GM19455 (cell line): ENCODE measurements at regions not wholly inside any gene's neighbourhood (a gene's known extent, or its start where the extent isn't known, plus 50 kb on each side); places are given as distances from the start of the nearest gene placed in this dataset.
"Not testable (repeated sequence)": the region's sequence is repeated elsewhere in the genome, so short reads cannot be mapped to it uniquely, and the experiment has no call there.

ENCODE experiments used
- ATAC-seq: cut with Tn5 transposase; IDR thresholded peaks from one replicate; pipeline ENCODE4 v1.9.1; 2021; ENCODE audit not compliant: unreplicated experiment

DNA sequence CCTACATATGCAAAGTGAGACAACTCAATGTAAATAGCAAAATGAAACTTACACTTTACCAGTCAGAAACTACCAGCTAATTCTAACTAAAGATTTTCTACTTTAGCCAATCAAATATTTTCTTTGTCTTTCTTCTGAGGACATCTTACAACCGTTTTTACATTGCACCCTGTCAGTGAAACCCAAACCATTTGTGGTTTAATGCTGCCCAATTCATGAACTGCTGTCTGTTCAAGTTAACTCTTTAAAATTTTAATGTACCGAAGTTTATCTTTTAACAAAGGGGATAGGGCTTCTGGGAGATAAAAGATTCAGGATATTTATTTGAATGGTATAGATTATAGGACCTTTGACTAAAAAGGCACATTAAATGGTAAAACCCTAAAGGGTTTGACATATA is 121.3 kb upstream of the HDDC2 start:
- no peak for ATAC-seq

DNA sequence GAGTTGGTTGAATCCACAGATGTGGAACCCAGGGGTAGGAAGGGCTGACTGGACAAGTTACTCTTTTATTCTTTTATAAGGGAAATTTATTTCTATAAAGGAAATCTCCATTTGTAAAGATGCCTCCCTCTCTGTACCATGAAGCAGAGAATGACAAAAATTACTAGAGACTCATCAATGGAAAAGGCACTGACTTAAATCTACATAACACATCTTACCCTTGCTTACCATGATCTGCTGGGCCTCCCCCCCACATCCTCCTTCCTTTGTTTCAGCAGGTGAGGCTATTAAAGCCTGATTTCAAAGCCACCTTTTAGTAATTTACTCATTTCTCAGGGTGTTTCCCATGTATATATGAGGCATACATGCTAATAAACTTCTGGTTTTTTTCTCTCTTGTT is 130.2 kb upstream of the HDDC2 start:
- ATAC-seq, result no peak

DNA sequence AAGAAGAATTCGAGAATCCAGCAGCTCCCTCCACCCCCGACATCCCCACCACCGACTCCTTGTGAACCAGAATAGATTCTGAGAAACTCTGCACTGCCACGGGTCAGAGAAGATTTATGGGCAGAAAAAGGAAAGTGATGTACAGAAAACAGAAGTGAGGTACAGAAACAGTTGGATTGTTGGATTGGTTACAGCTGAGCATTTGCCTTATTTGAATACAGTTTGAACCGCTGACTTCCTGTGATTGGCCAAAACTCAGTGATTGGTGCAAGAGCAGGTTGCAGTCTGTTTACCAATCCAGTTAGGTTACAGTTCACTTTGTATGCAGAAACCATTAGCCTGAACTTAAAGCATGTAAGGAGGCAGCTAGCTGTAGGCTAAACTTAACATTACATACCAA is 131.2 kb upstream of the HDDC2 start:
- ATAC-seq, result no peak

DNA sequence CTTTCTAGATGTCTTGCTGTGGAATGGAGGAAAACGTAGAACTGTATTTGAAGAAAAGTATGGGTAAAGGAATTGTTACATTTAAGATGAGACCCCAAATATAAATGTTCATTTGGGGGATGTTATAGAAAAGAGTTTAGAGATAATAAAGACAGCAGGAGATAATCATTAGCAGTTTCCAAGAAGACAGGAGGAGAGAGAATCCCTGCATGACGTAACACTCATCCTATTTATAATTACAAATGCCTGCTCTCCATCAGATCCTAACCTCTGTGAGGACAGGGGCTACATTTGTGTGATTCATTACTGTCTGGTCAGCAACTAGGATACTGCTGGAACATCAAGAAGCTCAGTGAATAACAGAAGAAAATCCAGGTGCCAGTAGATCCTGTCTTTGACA is 133.0 kb upstream of the HDDC2 start:
- ATAC-seq, result no peak

DNA sequence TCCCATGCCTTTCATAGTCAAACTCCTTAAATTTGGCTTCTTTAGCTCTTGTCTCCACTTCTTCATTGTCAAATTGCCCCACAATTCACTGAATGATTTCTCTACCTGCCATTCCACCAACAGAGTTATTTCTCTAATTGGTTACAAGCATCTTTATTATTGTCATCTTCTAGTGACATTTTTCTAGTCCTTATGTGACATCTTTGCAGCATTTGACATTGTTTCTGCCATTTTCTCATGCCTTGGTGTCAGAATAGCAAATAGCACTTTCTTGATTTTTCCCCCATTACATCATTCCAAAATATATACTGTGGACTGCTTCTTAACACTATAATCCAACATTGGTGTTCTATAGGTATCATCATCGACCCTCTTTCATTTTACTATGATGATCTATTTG is 137.7 kb upstream of the HDDC2 start:
- ATAC-seq, result no peak

DNA sequence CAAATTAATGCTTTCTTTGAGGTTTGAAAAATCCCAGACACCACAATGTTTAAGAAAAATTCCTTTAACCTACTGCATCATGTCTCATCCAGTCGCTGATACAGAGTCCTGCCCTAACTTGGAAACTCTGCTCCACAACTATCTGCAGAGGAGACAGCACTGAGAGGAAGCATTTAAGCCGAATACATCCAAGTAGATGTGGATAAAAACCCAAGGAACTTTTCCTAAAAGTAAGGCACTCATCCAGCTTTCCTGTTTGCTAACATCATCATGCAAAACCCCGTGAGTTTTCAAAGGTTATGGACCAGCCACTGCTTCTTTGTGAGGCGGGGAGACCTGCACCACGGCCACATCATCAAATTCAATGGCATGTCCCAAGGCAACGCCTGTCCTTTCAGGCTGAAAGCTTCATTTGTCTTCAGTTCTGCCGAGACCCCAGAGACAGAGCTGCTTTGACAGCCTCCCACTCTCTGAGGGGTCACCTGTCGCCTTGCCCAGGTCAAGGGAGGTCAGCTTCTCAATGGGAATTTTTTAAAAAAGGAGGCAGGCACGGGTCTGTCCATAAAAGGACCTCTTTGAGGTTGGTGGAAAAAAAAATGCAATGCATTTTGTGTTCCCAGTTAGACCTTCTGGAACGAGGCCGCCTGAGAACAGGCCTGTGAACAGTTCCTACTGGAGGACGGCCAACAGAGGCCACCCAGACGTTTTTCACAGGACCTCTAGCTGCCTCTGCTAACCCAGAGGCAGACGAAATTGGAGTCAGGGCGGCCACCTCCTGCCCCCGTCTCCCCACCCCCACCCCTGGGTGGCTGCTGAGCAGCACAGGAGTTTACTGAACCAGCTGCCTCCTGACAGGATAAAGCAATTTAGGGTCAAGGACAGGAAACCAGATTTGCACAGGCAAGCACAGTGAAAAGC is 142.5 kb upstream of the HDDC2 start:
- ATAC-seq, result no peak

DNA sequence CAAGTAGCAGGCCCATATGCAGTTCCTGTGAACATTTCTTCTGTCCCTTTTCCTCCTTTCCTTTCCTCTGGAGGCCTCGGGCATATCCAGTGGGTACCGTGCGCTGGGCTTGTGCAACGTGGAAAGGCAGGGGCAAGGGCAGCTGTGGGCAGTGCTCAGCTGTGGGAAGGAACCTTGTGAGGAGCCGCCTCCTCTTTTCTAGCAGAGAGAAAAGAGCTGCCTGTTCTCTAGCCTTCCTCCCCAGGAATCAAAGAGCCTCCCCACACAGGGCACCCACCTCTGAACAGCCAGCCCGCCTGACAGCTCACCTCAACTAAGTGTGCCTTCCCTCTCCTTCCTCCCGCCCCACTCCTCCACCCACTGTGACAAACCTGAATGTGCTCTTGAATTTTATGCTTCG is 143.3 kb upstream of the HDDC2 start:
- ATAC-seq, result no peak

DNA sequence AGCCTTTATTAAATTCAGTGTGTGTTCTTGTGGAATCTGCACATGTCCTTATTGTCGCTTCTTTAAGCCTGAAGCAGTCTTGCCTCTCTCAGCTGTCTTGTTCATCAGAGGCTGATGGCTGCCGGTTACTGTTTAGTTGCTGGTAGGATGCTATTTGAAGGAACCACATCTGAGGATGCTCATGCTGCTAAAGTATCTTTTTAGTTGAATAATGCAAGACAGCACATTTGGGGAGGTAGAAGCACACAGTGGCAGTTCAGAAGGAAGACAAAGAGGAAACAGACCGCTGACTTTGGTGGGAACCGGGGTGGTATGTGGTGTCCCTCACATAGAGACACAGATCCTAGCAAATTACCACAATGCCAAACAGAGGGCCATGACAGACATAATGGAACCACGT is 144.2 kb upstream of the HDDC2 start:
- no peak for ATAC-seq

DNA sequence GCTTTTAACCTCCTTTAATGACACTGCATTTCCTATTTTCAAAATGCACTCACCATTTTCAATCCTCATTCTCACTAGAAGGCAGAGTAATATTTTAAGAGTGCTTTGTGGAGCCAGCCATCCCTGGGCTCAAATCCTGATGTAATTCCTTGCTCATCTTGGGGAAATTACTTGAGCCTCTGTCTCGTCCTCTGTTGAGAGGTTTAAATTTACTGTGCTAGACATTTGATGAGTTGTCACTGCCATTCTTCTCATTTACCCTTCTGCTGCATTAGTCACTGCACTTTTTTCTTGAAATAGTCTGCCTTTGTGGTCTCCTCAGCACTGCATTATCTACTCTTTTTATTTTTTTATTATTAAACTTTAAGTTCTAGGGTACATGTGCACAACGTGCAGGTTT is 150.0 kb upstream of the HDDC2 start:
- no peak for ATAC-seq

DNA sequence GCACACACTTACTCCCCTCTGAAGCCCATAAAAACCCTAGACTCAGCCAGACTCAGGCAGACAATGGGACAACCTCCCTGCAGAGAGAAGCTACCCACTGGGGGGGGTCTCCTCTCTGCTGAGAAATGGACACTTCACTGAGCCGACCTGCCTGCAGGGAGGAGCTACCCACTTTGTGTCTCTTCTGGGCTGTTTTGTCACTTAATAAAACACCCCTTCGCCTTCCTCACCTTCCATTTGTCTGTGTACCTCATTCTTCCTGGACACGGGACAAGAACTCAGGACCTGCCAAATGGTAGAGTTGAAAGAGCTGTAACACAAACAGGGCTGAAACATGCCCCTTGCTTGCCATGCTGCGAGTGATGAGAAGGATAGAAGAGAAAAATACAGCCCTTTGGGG is 151.7 kb upstream of the HDDC2 start:
- ATAC-seq, result no peak

DNA sequence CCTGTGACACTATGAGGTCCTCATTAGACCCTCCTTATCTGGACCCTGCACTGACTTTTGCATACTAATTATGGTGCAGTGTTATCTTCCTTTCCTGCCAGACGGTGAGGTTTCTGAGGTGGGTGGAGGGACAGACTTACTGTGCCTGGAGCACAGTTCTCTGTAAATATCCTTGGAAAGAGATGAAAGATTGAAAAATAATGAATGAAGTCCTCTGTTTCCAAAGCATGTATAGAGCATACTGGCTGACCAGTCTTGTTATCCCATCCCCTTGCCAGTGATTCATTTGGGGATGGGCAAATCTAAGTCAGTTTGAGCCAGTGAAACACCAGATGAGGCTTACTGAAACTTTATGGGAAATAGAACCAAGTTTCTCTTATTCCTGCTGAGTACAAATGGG is 152.6 kb upstream of the HDDC2 start:
- ATAC-seq, result no peak

DNA sequence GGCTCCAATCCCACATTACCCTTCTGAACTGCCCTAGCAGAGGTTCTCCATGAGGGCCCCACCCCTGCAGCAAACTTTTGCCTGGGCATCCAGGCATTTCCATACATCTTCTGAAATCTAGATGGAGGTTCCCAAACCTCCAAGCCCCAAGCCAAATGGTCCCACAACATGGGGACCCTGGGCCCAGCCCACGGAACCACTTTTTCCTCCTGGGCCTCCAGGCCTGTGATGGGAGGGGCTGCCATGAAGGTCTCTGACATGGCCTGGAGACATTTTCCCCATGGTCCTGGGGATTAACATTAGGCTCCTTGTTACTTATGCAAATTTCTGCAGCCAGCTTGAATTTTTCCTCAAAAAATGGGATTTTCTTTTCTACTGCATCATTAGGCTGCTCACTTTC is 156.7 kb upstream of the HDDC2 start:
- ATAC-seq, result not testable (repeated sequence)

DNA sequence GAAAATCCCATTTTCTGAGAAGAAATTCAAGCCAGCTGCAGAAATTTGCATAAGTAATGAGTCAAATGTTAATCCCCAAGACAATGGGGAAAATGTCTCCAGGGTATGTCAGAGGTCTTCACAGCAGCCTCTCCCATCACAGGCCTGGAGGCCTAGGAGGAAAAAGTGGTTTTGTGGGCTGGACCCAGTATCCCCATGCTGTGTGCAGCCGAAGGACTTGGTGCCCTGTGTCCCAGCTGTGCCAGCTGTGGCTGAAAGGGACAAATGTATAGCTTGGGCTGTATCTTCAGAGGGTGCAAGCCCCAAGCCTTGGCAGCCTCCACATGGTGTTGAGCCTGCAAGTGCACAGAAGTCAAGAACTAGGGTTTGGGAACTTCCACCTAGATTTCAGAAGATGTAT is 163.6 kb upstream of the HDDC2 start:
- not testable (repeated sequence) for ATAC-seq

DNA sequence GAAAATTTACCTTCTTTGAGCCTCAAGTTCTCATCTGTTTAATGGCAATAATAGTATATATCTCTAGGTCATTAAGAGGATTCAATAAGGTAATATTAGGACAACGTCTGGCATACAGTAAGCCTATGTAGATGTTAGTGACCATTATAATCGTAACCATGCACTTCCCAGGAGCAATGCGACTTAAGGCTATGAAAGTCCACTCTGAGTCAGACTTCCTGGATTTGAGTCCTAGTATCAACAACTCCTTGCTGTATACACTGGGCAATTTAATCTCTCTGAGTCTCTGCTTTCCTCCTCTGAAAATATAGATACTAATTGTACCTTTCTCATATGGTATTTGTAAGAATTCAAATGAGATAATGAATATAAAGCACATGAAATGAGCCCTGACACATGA is 168.1 kb upstream of the HDDC2 start:
- ATAC-seq, result no peak

DNA sequence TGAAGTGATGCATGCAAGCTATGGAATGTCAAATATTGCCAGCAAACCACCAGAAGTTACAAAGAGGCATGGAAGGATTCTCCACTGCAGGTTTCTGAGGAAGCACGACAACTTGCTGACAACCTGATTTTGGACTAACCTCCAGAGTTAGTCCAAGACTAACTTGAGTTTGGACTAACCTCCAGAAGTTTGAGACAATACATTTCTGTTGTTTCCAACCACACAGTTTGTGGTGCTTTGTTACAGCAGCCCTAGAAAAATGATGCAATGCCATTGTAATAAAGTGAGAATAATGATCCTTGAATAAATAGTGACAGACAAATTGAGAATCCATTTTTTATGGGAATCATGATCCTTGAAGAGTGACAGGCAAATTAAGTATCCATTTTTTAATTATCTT is 169.9 kb upstream of the HDDC2 start:
- ATAC-seq, result no peak

DNA sequence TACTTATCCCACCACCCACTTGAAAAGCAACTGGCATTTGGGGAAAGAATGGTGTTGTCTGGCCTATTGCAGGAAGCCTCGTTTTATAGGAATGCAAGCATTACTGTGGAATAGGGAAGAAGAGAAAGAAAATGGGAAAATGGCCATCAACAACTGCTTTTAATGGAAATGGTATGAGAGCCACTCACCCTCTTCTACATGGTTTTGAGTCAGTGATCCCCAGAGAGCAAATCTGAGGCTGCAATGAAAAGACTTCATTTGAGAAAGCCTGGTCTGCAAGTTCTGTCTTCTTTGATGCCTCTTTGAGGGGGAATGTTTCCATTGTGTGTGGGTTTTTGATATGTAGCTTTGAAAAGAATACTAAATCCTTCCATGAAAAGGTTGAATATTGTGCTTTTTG is 172.3 kb upstream of the HDDC2 start:
- no peak for ATAC-seq

DNA sequence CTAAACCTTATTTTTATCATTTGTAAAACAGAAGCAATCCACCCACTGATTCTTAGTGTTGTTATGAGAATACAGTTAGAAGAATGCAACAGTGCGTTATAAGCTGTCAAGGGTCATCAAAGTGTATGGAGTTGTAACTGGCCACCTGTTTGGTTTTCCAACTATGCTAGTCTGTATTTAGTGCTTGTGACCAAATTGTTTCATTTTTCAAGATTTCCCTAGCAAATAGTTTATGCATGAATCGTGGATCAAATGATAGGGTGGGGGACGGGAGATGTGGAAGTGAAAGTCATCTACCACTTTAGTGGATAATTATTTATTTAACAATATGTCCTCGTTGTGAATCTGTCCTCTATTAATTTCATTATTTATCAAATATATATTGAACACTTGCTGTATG is 175.4 kb upstream of the HDDC2 start:
- ATAC-seq, result no peak

DNA sequence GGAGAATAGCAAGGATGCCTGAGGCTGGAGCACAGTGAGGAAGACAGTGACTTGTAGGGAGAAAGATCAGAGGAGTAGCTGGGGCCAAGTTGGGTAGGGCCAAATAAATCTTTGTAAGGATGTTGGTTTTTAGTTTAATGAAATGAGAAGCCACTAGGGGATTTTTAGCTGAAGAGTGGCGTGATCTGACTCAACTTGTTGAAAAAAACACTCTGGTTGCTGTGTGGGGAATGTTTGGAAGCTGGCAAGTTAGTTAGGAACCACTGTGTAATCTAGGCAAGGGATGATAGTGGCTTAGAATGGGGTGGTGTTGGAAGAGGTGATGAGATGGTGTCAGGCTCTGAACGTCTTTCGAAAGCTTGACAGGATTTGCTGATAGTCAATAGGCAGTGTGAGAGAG is 176.1 kb upstream of the HDDC2 start:
- no peak for ATAC-seq

DNA sequence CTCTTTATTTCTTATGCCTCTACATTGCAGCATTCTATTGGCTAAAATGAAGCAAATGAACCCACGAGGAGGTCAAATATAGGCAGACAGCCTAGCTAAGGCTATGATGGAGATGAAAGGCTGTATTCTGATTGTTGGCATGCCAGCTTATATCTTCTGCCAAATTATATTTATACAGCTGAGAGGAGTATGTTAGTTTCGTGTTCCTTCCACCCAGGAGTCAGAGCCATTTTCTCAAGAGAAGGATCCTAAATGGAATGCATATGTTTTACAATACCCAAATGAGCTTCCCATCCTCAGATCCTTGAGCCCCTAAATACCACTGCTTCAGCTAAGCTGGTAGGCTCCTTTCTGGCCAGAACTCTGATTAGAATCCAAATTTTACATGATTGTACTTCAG is 178.4 kb upstream of the HDDC2 start:
- ATAC-seq, result no peak

DNA sequence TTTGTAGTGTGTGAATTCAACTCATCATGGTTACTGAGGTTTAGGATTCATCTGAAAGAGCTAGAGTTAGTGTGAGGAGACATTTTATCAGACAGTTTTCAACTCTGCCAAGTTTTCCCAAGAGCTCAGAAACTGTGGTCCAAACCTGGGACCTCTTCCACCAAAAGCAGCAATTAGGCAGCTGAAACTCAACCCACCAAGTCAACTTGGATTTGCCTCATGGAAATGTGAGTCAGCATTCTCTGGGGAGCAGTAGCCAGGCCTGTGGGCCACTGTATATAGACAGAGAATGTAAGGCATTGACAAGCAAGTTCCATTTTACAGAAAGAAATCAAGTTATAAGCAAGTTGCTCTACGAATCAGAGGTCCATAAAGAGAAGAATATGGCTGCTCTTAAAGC is 178.8 kb upstream of the HDDC2 start:
- no peak for ATAC-seq

DNA sequence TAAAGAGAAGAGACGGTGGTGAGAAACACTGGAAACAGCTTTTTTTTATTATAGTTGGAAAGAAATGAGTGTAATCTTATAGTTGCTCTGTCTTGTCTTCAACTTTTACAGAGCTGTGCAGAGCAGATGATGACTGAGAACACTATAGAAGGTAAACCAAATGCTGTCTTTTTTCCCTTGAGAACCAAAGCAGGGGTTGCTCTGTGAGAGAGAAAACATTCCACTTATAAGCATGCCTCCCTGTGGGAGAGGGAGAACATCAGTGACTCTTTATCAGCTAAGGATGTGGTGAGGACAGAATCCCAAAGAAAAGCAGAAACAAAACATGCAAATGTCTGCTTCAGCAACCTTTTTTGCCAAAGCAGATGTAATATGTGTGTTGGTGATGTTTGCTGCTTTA is 179.3 kb upstream of the HDDC2 start:
- ATAC-seq, result no peak

DNA sequence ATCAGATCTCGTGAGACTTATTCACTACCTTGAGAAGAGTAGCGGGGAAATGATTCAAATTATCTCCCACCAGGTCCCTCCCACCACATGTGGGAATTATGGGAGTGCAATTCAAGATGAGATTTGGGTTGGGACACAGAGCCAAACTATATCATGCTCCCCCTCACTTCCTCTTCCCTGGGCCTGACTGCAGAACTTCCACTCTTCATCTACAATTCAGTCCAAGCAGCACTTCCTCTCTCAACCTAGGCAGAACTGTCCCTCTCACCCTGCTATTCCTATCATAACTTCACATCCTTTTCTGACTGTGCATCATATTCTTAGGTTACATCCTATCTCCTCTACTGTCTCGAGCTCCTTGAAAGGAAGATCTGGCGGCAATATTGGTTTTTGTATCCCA is 184.0 kb upstream of the HDDC2 start:
- ATAC-seq, result no peak

DNA sequence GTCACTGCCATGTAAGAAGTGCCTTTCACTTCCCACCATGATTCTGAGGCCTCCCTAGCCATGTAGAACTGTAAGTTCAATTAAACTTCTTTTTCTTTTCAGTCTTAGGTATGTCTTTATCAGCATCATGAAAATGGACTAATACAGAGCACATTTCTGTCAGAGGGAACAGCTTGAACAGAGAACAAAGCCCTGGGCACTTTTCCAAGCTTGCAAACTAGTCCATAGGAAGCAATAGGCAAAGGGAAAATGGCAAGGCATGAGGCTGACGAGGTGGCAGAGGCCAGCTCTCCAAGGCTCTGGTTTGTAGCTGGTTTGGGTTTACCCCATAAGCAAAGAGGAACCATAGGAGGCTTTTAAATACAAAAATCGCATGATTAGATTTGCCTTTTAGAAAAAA is 185.1 kb upstream of the HDDC2 start:
- no peak for ATAC-seq
